K562 (cell line): ENCODE measurements at regions not wholly inside any gene's neighbourhood (a gene's known extent, or its start where the extent isn't known, plus 50 kb on each side); places are given as distances from the start of the nearest gene placed in this dataset.

Experiments
- CBX1 ChIP-seq: sonication (generic); IDR thresholded peaks from 2 replicates; pipeline ENCODE4 v1.6.1; 2016; ENCODE audit warnings: antibody characterized with exemption, low read depth, mild to moderate bottlenecking
- CEBPG ChIP-seq, 3 experiments: fragments of 200-800 bp in 1 of 3; sonication (Bioruptor generic) in 1 of 3; sonication (generic) in 1 of 3; formaldehyde crosslinking in 1 of 3; IDR thresholded peaks in 2 of 3; conservative IDR thresholded peaks in 1 of 3; 2 replicates each; pipeline versions ENCODE4 v1.6.1 to v1.8.0; 2016 to 2022; ENCODE audit warnings: missing compliant biosample characterization in 2 of 3, missing genetic modification characterization in 2 of 3, mild to moderate bottlenecking in 1 of 3, missing genetic modification reagents in 1 of 3
- MYBL2 ChIP-seq, 2 experiments: fragments of 450-650 bp in 1 of 2; sonication (generic) in 1 of 2; formaldehyde crosslinking in 1 of 2; IDR thresholded peaks; 2 replicates each; pipeline versions ENCODE4 v1.6.1 to v1.8.1; 2017 to 2022; ENCODE audit warnings: borderline replicate concordance in 1 of 2, inconsistent platforms in 1 of 2, low read depth in 1 of 2, mild to moderate bottlenecking in 1 of 2, missing genetic modification reagents in 1 of 2, moderate library complexity in 1 of 2
- NR2F6 ChIP-seq: fragments of 450-650 bp; formaldehyde crosslinking; IDR thresholded peaks from 2 replicates; pipeline ENCODE4 v1.4.0; 2020; ENCODE audit warnings: mild to moderate bottlenecking
- TRIM28 ChIP-seq: fragments of 450-650 bp; IDR thresholded peaks from 2 replicates; pipeline ENCODE4 v1.6.1; 2017
- ZNF668 ChIP-seq: fragments of 250-450 bp; sonication (Bioruptor Pico); IDR thresholded peaks from 2 replicates; pipeline ENCODE4 v1.8.0; 2022; ENCODE audit warnings: mild to moderate bottlenecking, inconsistent platforms
- TF ChIP-seq, protein P1 (sequence below): fragments of 200-600 bp; sonication (generic); IDR thresholded peaks from one replicate; pipeline ENCODE4 v1.6.1; 2012; ENCODE audit warnings: mild to moderate bottlenecking, low read depth, low read length, inconsistent platforms
- TF ChIP-seq, protein P2 (sequence below): fragments of 250-450 bp; sonication (Bioruptor Pico); IDR thresholded peaks from 2 replicates; pipeline ENCODE4 v1.4.0; 2020
- TF ChIP-seq, protein P3 (sequence below): sonication (generic); formaldehyde crosslinking; IDR thresholded peaks from 2 replicates; pipeline ENCODE4 v1.9.0; 2022; ENCODE audit warnings: mild to moderate bottlenecking, missing genetic modification reagents

DNA sequence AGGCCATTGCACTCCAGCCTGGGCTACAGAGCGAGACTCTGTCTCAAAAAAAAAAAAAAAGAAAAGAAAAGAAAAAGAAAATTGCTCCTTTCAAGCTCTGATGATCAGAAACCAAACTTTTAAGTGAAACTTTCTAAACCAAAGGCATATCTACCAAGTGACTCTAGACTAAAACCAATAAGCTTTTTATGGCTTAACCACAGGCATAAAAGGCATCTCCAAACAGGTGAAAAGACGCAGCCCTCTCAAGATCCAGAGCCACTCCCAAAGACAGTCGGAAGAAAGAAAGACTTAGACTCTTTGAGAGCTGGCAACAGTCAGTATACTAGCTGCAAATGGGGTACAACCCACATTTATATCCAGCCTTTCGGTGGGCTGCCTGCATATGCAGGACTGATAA, 117.1 kb upstream of the AP1S2 start (continued):
- TF ChIP-seq, protein P1, sequence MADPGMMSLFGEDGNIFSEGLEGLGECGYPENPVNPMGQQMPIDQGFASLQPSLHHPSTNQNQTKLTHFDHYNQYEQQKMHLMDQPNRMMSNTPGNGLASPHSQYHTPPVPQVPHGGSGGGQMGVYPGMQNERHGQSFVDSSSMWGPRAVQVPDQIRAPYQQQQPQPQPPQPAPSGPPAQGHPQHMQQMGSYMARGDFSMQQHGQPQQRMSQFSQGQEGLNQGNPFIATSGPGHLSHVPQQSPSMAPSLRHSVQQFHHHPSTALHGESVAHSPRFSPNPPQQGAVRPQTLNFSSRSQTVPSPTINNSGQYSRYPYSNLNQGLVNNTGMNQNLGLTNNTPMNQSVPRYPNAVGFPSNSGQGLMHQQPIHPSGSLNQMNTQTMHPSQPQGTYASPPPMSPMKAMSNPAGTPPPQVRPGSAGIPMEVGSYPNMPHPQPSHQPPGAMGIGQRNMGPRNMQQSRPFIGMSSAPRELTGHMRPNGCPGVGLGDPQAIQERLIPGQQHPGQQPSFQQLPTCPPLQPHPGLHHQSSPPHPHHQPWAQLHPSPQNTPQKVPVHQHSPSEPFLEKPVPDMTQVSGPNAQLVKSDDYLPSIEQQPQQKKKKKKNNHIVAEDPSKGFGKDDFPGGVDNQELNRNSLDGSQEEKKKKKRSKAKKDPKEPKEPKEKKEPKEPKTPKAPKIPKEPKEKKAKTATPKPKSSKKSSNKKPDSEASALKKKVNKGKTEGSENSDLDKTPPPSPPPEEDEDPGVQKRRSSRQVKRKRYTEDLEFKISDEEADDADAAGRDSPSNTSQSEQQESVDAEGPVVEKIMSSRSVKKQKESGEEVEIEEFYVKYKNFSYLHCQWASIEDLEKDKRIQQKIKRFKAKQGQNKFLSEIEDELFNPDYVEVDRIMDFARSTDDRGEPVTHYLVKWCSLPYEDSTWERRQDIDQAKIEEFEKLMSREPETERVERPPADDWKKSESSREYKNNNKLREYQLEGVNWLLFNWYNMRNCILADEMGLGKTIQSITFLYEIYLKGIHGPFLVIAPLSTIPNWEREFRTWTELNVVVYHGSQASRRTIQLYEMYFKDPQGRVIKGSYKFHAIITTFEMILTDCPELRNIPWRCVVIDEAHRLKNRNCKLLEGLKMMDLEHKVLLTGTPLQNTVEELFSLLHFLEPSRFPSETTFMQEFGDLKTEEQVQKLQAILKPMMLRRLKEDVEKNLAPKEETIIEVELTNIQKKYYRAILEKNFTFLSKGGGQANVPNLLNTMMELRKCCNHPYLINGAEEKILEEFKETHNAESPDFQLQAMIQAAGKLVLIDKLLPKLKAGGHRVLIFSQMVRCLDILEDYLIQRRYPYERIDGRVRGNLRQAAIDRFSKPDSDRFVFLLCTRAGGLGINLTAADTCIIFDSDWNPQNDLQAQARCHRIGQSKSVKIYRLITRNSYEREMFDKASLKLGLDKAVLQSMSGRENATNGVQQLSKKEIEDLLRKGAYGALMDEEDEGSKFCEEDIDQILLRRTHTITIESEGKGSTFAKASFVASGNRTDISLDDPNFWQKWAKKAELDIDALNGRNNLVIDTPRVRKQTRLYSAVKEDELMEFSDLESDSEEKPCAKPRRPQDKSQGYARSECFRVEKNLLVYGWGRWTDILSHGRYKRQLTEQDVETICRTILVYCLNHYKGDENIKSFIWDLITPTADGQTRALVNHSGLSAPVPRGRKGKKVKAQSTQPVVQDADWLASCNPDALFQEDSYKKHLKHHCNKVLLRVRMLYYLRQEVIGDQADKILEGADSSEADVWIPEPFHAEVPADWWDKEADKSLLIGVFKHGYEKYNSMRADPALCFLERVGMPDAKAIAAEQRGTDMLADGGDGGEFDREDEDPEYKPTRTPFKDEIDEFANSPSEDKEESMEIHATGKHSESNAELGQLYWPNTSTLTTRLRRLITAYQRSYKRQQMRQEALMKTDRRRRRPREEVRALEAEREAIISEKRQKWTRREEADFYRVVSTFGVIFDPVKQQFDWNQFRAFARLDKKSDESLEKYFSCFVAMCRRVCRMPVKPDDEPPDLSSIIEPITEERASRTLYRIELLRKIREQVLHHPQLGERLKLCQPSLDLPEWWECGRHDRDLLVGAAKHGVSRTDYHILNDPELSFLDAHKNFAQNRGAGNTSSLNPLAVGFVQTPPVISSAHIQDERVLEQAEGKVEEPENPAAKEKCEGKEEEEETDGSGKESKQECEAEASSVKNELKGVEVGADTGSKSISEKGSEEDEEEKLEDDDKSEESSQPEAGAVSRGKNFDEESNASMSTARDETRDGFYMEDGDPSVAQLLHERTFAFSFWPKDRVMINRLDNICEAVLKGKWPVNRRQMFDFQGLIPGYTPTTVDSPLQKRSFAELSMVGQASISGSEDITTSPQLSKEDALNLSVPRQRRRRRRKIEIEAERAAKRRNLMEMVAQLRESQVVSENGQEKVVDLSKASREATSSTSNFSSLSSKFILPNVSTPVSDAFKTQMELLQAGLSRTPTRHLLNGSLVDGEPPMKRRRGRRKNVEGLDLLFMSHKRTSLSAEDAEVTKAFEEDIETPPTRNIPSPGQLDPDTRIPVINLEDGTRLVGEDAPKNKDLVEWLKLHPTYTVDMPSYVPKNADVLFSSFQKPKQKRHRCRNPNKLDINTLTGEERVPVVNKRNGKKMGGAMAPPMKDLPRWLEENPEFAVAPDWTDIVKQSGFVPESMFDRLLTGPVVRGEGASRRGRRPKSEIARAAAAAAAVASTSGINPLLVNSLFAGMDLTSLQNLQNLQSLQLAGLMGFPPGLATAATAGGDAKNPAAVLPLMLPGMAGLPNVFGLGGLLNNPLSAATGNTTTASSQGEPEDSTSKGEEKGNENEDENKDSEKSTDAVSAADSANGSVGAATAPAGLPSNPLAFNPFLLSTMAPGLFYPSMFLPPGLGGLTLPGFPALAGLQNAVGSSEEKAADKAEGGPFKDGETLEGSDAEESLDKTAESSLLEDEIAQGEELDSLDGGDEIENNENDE = no peak
- TF ChIP-seq CBX1 (no peak), CEBPG (CRISPR knock-in tag; IDR thresholded peaks at IDR 0.05) (no peak), CEBPG (tag; conservative IDR thresholded peaks at IDR 0.05 in 1 of 2, IDR thresholded peaks at IDR 0.05 in 1 of 2) (no peak), NR2F6 (CRISPR knock-in tag) (no peak), TRIM28 (no peak), MYBL2 (IDR thresholded peaks at IDR 0.05; ENCODE audit: low read depth) (no peak), MYBL2 (CRISPR knock-in tag; IDR thresholded peaks at IDR 0.05; ENCODE audit: borderline replicate concordance) (no peak), ZNF668 (CRISPR knock-in tag) (no peak)
- TF ChIP-seq, protein P2, sequence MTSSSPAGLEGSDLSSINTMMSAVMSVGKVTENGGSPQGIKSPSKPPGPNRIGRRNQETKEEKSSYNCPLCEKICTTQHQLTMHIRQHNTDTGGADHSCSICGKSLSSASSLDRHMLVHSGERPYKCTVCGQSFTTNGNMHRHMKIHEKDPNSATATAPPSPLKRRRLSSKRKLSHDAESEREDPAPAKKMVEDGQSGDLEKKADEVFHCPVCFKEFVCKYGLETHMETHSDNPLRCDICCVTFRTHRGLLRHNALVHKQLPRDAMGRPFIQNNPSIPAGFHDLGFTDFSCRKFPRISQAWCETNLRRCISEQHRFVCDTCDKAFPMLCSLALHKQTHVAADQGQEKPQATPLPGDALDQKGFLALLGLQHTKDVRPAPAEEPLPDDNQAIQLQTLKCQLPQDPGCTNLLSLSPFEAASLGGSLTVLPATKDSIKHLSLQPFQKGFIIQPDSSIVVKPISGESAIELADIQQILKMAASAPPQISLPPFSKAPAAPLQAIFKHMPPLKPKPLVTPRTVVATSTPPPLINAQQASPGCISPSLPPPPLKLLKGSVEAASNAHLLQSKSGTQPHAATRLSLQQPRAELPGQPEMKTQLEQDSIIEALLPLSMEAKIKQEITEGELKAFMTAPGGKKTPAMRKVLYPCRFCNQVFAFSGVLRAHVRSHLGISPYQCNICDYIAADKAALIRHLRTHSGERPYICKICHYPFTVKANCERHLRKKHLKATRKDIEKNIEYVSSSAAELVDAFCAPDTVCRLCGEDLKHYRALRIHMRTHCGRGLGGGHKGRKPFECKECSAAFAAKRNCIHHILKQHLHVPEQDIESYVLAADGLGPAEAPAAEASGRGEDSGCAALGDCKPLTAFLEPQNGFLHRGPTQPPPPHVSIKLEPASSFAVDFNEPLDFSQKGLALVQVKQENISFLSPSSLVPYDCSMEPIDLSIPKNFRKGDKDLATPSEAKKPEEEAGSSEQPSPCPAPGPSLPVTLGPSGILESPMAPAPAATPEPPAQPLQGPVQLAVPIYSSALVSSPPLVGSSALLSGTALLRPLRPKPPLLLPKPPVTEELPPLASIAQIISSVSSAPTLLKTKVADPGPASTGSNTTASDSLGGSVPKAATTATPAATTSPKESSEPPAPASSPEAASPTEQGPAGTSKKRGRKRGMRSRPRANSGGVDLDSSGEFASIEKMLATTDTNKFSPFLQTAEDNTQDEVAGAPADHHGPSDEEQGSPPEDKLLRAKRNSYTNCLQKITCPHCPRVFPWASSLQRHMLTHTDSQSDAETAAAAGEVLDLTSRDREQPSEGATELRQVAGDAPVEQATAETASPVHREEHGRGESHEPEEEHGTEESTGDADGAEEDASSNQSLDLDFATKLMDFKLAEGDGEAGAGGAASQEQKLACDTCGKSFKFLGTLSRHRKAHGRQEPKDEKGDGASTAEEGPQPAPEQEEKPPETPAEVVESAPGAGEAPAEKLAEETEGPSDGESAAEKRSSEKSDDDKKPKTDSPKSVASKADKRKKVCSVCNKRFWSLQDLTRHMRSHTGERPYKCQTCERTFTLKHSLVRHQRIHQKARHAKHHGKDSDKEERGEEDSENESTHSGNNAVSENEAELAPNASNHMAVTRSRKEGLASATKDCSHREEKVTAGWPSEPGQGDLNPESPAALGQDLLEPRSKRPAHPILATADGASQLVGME (CRISPR knock-in tag) = no peak
- TF ChIP-seq, protein P3, sequence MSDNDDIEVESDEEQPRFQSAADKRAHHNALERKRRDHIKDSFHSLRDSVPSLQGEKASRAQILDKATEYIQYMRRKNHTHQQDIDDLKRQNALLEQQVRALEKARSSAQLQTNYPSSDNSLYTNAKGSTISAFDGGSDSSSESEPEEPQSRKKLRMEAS (CRISPR knock-in tag) = no peak
